SHP77 (cell line): ENCODE measurements at regions not wholly inside any gene's neighbourhood (a gene's known extent, or its start where the extent isn't known, plus 50 kb on each side); places are given as distances from the start of the nearest gene placed in this dataset.
"Not testable (repeated sequence)": the region's sequence is repeated elsewhere in the genome, so short reads cannot be mapped to it uniquely, and the experiment has no call there.

ENCODE experiments used
- DNase-seq, 2 experiments: peaks; one replicate each; lab custom pipeline; 2025; lab: John Stamatoyannopoulos, UW

DNA sequence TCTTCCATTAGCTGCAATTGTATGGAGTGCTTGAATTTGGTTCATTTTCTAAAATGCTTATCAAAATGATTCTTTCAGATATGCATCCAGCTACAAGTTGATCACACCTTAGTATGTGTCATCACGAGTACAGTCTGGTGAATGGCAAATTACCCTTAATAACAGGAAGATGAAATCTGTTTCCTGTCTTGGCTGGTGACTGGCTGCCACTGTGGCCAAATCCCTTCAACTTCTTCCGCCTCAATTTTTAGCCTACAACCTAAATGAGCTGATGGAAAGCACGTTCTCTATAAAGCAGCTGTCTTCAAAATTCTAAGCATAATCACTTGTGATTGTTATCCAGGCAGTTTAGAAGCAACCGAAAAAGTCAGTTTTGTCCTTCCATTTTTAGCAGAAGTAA is 387.1 kb upstream of the NECTIN3 start:
- DNase-seq = no peak

DNA sequence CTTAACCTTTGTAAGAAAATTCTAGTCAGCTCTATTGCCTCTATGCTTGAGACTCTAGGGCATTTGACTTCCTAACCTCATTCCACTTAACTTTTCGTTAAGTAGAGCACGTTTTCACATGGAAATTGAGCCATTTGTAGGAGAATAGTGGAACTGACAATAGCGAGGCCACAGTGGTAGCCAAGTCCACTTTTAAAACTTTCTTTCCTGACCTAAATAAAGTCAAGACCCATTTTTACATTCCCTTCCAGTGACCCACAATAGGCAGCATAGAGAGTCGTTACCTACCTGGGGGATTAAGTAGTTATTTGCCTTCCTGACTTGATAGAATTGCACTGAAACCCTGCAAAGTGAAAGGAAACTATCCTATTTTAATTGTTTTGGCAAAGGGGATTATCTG is 386.0 kb upstream of the NECTIN3 start:
- no peak for DNase-seq

DNA sequence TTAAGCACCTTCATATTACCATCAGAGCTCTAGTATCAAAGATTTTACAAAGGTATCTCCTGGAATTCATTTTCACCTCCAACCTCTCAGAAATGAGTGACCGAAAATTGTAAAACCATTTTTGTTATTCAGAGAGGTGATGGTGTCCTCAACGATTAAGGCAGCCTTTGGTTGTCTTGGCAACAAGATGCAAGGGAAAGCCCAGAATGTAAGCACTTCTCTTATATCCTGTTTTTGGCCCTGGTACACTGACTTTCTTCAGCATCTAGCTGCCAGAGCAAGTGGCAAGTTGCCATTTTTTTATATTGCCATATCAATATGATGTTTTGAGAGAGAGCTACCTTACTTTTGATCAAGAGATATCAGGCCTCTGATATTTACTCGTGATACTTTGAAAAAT is 384.9 kb upstream of the NECTIN3 start:
- DNase-seq = no peak

DNA sequence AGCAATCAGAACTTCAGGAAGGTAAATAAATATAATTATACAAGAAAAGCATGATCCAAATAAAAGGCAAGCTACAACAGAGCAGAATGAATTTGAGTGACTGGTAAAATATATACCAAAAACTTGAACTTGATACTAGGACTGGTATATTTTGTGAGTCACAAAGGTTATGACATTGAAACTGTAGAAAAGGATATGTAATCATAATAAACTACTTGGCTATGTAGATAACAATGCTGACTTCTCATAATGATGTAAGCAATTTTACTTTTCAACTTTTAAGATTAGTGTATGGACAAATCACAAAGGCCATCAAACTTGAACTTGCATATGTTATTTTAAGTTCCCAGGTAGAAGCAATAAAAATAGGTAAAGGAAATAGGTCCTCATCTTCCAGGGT is 384.5 kb upstream of the NECTIN3 start:
- DNase-seq = no peak

- no peak for DNase-seq
These were observed 373.7 kb upstream of the NECTIN3 start for GRCh38 chr3:110697961-110698360.

GRCh38 chr3:110704332-110704731 is 367.3 kb upstream of the NECTIN3 start:
- not testable (repeated sequence) for DNase-seq

DNA sequence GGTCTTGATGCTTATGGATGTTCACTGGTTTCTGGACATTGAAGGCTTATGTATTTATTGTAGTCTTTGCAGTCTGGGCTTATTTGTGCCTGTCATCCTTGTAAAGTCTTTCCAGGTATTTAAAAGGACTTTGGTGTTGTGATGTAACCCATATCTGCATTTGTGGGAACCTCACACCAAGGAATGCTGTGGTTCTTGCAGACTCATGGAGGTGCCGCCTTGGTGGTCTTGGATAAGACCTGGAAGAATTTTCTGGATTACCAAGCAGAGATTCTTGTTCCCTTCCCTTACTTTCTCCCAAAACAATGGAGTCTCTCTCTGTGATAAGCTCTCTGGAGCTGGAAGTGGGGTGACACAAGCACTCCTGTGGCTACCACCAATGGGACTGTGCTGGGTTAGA is 363.5 kb upstream of the NECTIN3 start:
- DNase-seq = no peak

- DNase-seq = no peak
These were observed 361.5 kb upstream of the NECTIN3 start for GRCh38 chr3:110710156-110710555.

GRCh38 chr3:110710603-110711002 is 361.0 kb upstream of the NECTIN3 start:
- DNase-seq = no peak

GRCh38 chr3:110711130-110711832 is 360.3 kb upstream of the NECTIN3 start:
- no peak for DNase-seq

GRCh38 chr3:110711851-110712516 is 359.6 kb upstream of the NECTIN3 start:
- DNase-seq = no peak

DNA sequence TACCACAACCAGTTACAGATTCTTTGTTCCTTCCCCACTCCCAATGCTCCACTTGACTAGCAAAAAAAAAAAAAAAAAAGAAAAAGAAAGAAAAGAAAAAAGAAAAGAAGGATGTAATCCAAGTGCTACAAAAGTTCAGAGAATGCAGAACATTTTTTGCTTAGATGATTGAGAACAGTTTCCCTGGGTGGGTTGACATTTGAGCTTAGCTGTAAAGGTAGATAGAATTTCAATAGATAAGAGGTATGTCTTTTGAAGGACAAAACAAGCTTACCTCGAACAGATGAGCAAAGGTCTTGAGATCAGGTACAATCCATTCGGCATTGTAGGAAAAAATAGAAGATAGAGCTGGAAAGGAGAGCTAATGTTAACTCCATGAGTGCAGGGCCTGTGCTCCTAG is 344.6 kb upstream of the NECTIN3 start:
- no peak for DNase-seq

- DNase-seq = no peak
These were observed 340.5 kb upstream of the NECTIN3 start for GRCh38 chr3:110731148-110731547.

- DNase-seq = no peak
These were observed 339.2 kb upstream of the NECTIN3 start for GRCh38 chr3:110732420-110732819.

- DNase-seq = no peak
These were observed 338.6 kb upstream of the NECTIN3 start for GRCh38 chr3:110733045-110733444.

DNA sequence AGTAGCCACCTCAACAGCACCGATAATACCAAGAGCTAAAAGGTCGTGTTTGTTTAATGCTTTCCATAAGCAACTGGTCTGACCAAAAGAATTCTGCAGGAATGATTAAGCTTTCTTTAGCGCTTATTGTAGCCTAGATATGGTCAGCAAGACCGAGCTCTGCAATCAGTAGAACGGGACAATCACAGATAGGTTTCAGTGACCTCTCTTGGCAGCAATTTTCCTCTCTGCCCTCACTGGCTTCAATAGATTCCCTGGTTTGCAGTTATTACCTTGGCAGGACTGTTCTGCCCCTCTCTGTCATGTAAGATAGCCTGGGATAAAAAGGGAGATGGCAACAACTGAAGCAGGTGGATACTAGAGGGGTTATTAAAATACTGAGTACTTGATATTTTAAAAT is 337.1 kb upstream of the NECTIN3 start:
- DNase-seq = no peak

DNA sequence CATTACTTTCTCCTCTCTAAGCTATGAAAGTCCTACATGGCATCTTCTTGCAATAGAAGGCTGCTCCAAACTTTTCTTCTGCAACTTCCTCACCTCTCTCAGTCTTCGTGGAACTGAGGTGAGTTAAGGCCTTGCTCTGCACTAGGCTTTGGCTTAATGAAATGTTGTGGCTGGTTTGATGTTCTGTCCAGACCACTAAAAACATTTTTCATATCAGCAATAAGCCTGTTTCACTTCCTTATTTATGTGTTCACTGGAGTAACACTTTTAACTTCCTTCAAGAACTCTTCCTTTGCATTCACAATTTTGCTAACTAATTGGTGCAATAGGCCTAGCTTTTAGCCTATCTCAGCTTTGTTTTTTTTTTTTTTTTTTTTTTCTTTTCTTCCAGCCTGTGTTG is 335.3 kb upstream of the NECTIN3 start:
- no peak for DNase-seq

GRCh38 chr3:110738531-110738930 is 333.1 kb upstream of the NECTIN3 start:
- no peak for DNase-seq

- DNase-seq = no peak
These were observed 329.7 kb upstream of the NECTIN3 start for GRCh38 chr3:110741891-110742290.

GRCh38 chr3:110743202-110743601 is 328.4 kb upstream of the NECTIN3 start:
- DNase-seq = no peak

GRCh38 chr3:110743984-110744383 is 327.6 kb upstream of the NECTIN3 start:
- DNase-seq = no peak

- DNase-seq = no peak
These were observed 326.9 kb upstream of the NECTIN3 start for GRCh38 chr3:110744723-110745122.

GRCh38 chr3:110749006-110749405 is 322.6 kb upstream of the NECTIN3 start:
- no peak for DNase-seq

GRCh38 chr3:110750201-110750600 is 321.4 kb upstream of the NECTIN3 start:
- no peak for DNase-seq
